NCI-H82 treated with DMSO at 0.1 percent for 48 hours (cell line): ENCODE measurements at regions not wholly inside any gene's neighbourhood (a gene's known extent, or its start where the extent isn't known, plus 50 kb on each side); places are given as distances from the start of the nearest gene placed in this dataset.
A peak's percentile ranks its signal among the peaks of the same experiment; 100 is the strongest.

Source experiments
- DNase-seq: peaks from one replicate; lab custom pipeline; 2025; ENCODE audit not compliant: unreplicated experiment; lab: John Stamatoyannopoulos, UW

GRCh38 chr2:6574121-6574520, 291.6 kb downstream of the CMPK2 start:
- DNase-seq, result no peak

DNA sequence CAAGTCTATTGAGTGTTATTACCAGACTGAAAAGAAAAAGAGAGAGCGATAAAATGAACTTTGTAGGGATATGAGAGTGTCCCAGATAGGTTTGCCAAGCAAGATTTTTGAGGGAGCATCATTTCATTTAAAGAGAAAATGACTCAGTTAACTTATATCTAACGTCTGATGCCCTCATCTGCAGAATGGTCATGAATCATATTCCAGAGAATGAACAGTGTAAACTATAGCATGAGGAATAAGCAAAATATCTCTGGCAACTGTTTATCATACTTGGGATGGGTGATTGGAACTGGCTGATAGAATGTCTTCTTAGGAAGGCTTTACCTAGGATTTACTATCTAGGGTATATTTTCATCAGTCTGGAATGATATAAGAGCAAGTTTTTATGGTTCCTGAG, 289.4 kb downstream of the CMPK2 start:
- DNase-seq, result no peak

DNA sequence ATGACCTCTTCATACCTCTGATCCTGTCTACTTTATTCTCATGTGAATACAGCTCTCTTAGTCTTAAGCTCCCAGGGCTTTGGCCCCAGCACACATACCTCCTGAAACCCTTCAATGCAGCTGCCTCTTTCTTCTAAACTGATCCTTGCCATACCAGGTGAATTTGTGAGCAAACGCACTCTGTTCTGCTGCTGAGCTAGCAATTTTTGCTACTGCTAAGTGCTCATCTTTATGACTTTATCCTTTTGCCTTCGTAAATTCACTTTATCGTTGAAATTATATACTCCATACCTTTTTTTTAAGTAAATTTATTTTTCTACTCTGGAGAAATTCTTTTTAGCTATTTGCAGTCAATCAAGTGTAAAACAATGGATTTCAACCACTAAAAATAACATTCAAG, 287.7 kb downstream of the CMPK2 start:
- DNase-seq, result no peak

GRCh38 chr2:6578416-6578815, 287.3 kb downstream of the CMPK2 start:
- no peak for DNase-seq

DNA sequence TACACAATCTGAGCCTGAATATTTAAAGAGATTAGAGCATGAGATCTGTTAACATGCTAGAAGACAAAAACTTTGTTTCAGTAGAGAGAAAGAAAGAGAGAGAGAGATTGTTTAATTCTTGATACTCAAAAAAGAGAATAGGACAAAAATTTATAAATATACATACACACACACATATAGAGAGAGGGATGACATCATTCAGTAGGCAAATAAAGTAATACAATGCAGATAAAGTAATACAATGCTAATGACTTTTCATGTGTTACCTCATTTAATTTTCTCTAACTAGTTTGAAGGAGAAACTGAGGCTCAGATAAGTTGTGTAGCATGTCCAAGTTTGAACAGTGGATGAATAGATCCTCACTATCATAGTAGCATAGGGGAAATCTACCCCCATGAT, 286.4 kb downstream of the CMPK2 start:
- no peak for DNase-seq

DNA sequence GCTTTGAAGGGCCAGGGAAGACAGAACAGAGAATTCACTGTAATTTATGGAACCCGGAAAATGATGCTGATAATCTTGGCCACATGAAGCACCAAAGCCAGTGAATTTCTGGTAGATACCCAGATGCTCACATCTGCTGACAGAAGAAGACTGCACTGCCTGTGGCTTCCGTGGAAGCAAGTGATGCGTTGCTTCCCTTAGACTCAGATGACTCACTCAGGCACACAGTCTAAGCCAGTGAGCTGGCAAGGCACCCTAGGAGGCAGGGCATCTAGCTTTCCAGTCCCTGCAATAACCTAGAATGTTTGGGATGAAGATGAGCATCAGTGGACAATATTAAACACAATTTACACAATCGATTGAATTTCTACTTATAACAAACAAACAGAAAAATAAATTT, 284.7 kb downstream of the CMPK2 start:
- DNase-seq, result no peak

- DNase-seq, result no peak
Observed at GRCh38 chr2:6589150-6589549, 276.6 kb downstream of the CMPK2 start.

DNA sequence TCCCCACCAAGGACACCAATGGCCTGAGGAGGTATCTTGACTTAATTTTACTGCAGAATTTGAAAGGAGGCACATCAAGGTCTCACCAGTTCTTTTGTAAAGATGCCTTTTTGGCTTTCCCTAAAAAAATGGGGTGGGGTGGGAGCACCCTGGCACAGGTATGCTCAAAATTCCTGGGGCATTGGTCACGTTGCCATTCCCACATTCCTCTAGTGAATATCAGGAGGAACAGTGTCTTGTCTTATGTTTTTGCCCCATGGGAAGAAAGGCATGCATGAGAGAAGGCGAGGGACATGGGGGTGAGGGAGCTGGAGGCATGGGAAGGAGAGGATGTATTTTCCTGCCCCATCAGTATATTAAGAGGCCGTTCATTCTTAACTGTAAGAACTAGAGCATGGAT, 275.3 kb downstream of the CMPK2 start:
- DNase-seq, result no peak

GRCh38 chr2:6602471-6602870, 263.2 kb downstream of the CMPK2 start:
- DNase-seq, result no peak

DNA sequence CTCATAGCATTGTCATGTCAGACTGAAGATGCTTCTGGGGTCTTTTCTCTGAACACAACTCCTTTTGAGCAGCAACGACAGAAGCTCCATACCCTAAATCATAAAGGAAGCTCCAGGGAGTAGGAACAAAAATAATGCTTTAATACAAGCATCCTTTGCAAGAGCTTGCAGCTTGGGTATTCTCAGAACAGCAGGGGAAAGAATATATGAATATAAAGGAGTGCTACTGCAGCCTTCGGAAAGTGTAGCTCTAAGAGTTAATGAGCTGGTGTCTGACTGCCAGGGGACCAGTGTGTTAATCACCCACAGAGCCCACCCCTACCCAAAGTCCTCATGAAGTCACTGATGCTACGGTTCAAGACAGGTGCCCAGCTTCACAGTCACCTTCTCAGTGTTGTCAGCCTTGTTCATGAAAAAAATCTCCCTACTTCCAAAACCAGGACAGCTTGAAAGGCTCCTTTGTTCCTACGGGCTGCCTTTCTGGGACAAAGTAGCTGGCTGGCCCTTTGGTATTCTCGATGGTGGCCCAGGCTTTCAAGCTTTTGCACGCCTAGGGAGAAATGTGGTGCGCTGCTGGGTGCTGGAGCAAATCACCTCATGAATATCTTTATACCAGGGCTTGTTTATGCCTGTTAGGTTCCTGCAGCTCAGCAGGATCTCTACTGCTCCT, 259.7 kb downstream of the CMPK2 start:
- DNase-seq, result no peak

GRCh38 chr2:6617794-6618193, 247.9 kb downstream of the CMPK2 start:
- no peak for DNase-seq

- DNase-seq, result no peak
Observed at GRCh38 chr2:6618201-6618600, 247.5 kb downstream of the CMPK2 start.

DNA sequence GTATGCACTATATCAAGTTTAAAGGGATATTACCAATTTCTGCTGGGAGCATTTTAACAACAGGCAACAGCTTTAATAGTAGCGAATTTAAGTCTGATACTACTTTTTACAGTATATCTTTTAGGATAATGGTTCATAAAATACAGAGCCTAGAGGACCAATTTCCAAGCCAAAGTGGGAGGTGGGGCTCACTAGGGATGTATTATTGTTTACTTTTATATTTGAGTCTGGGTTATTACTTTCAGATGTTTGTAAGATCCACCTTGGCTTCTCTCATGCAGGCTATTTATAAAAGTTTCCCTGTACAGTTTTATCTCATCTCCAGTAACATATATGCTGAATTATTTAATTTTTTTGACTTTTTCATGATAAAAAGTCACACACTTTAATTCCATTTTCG, 242.0 kb downstream of the CMPK2 start:
- DNase-seq, result no peak

DNA sequence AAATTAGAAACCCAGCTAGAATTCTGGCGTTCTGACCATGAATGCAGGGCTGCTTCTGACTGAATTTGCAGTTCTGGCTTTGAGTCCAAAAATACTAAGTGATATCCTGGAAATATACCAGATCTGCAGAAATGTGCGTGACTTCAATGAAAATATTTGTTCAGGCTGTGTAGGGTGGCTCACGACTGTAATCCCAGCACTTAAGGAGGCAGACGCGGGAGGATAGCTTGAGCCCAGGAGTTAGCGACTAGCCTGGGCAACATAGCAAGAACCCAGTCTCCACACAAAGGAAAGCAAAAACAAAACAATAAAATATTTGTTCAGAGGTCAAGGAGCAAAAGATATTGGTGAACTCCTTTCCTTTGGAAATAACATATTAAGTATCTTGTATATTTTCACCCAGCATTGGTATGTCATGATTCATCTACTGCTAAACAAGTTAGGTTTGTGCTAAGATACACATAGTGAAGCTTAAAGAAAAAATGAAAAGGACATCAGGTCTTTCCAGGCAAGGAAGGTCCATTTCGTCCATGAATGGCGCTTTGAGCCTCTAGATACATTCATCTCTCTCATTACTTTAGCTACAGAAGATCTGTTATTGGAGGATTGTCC, 239.2 kb downstream of the CMPK2 start:
- DNase-seq, result no peak

DNA sequence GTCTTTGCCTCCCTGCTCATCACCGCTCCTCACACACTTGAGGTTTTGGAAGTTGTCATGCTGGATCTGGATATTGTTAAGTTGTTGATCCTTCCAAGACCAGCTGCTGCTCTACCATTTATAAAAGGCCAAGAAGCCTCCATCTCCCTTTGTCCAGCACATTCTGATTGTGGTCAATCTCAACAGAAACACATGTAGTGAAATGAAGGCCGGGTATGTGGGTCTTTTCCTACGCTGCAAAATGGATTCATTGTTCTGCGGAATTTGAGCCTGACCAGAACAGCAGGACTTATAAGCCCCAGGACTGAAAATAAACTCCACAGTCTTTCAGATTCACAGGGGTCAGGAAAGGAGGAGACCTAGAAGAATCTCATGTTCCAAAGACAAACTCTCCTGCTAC, 238.4 kb downstream of the CMPK2 start:
- no peak for DNase-seq

DNA sequence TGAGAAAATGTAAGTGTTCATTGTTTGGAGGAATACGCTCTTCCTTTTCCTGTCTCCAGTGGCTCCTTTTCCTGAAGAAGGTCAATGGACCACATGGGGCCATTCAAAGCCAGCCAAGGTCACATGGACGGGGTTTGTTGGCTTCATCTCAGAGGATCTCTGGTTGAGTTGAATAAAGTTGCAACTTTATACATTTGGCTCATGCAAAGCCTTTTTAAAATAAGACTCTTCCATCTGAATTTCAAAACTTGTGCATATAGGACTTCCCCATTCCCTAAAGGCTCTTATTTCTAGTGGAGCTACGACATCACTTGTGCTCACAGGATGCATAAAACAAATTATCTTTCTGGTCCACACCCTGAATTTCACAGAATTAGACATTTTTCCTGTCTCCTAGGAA, 235.5 kb downstream of the CMPK2 start:
- DNase-seq, result no peak

GRCh38 chr2:6635296-6635695, 230.4 kb downstream of the CMPK2 start:
- no peak for DNase-seq

- peak; percentile 53 for DNase-seq
Observed at GRCh38 chr2:6637330-6637729, 228.4 kb downstream of the CMPK2 start.

- DNase-seq, result peak; percentile 87
Observed at GRCh38 chr2:6639929-6640620, 225.6 kb downstream of the CMPK2 start.

DNA sequence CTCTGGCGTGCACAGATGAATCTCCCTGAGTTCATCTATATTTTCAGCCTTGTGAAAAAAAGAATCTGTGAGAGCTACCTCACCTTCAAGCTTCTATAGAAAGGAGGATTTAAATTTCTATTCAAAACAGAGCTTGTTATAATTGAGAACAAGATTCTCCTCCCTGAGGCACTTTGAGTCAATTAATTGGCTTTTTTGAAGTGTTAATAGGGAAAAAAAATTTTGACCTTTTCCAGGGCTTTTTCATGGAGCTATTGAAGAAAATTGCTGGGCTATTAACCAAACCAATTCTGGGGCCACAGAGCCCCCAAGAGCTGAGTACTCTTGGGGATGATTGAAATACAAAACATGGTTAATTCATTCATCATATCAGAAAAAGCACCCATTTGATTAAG, 225.1 kb downstream of the CMPK2 start:
- DNase-seq, result no peak

GRCh38 chr2:6641956-6642355, 223.8 kb downstream of the CMPK2 start:
- DNase-seq, result peak; percentile 39

GRCh38 chr2:6644261-6644660, 221.4 kb downstream of the CMPK2 start:
- DNase-seq, result no peak

DNA sequence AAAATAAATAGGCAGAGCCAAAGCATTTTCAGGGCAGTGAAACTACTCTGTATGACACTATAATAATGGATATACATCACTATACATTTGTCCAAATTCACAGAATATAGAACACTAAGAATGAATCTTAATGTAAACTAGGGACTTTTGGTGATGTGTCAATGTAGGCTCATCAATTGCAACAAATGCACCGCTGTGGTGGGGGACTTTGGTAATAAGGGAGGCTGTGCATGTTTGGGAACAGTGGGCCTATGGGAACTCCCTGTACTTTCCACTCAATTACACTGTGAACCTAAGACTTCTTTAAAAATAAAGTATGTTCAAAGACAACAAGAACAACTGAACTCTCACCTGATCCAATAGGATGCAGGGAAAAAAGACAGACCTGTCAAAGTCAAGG, 220.7 kb downstream of the CMPK2 start:
- DNase-seq, result no peak
